HG02571 (cell line): ENCODE measurements at regions not wholly inside any gene's neighbourhood (a gene's known extent, or its start where the extent isn't known, plus 50 kb on each side); places are given as distances from the start of the nearest gene placed in this dataset.
"Not testable (repeated sequence)": the region's sequence is repeated elsewhere in the genome, so short reads cannot be mapped to it uniquely, and the experiment has no call there.

ENCODE experiments used
- ATAC-seq: cut with Tn5 transposase; IDR thresholded peaks from one replicate; pipeline ENCODE4 v1.9.1; 2021; ENCODE audit warnings: mild to moderate bottlenecking, moderate library complexity; ENCODE audit not compliant: unreplicated experiment

- ATAC-seq: no peak
These were observed 278.5 kb upstream of the CCDC179 start for GRCh38 chr11:23138761-23139160.

- ATAC-seq: no peak
These were observed 282.7 kb upstream of the CCDC179 start for GRCh38 chr11:23143022-23143421.

- no peak for ATAC-seq
These were observed 291.5 kb upstream of the CCDC179 start for GRCh38 chr11:23151819-23152218.

GRCh38 chr11:23155503-23155902 lies 295.2 kb upstream of the CCDC179 start:
- no peak for ATAC-seq

- no peak for ATAC-seq
These were observed 303.7 kb upstream of the CCDC179 start for GRCh38 chr11:23164022-23164421.

GRCh38 chr11:23166376-23166775 lies 306.1 kb upstream of the CCDC179 start:
- no peak for ATAC-seq

- ATAC-seq: no peak
These were observed 319.3 kb upstream of the CCDC179 start for GRCh38 chr11:23179609-23180008.

- no peak for ATAC-seq
These were observed 320.9 kb upstream of the CCDC179 start for GRCh38 chr11:23181022-23181807.

- ATAC-seq: no peak
These were observed 332.0 kb upstream of the CCDC179 start for GRCh38 chr11:23192256-23192655.

GRCh38 chr11:23201936-23202522 lies 341.8 kb upstream of the CCDC179 start:
- ATAC-seq: no peak

GRCh38 chr11:23202611-23203010 lies 342.3 kb upstream of the CCDC179 start:
- no peak for ATAC-seq

GRCh38 chr11:23205156-23205871 lies 345.0 kb upstream of the CCDC179 start:
- ATAC-seq: no peak

GRCh38 chr11:23206741-23207336 lies 346.6 kb upstream of the CCDC179 start:
- no peak for ATAC-seq

GRCh38 chr11:23211221-23211620 lies 350.9 kb upstream of the CCDC179 start:
- no peak for ATAC-seq

GRCh38 chr11:23212807-23213206 lies 352.5 kb upstream of the CCDC179 start:
- ATAC-seq: no peak

GRCh38 chr11:23217072-23217471 lies 356.8 kb upstream of the CCDC179 start:
- ATAC-seq: no peak

- ATAC-seq: not testable (repeated sequence)
These were observed 359.8 kb upstream of the CCDC179 start for GRCh38 chr11:23220086-23220485.

- no peak for ATAC-seq
These were observed 361.1 kb upstream of the CCDC179 start for GRCh38 chr11:23221366-23221765.

- ATAC-seq: no peak
These were observed 366.2 kb upstream of the CCDC179 start for GRCh38 chr11:23226331-23227077.

- no peak for ATAC-seq
These were observed 366.8 kb upstream of the CCDC179 start for GRCh38 chr11:23227078-23227445.

GRCh38 chr11:23232652-23233051 lies 372.4 kb upstream of the CCDC179 start:
- ATAC-seq: no peak
